Cardiac fibroblast (primary cell): ENCODE measurements at regions not wholly inside any gene's neighbourhood (a gene's known extent, or its start where the extent isn't known, plus 50 kb on each side); places are given as distances from the start of the nearest gene placed in this dataset.

Source experiments
- DNase-seq, 2 donors: peaks; one replicate each; pipeline versions ENCODE4 v3.0.0 to v3.0.0-alpha.2; 2010; ENCODE audit warnings: low read depth in 2 of 2
- H3K4me3 ChIP-seq, 2 donors: replicated peaks in 1 of 2; 1 replicate in 1 of 2; 2 replicates in 1 of 2; pipeline ENCODE4 v1.5.1; 2011; ENCODE audit warnings: low read depth in 2 of 2, low read length in 2 of 2, mild to moderate bottlenecking in 2 of 2, moderate library complexity in 1 of 2
- TF ChIP-seq, protein P1 (sequence below): IDR thresholded peaks from one replicate; pipeline ENCODE4 v1.5.1; 2011; ENCODE audit warnings: low read depth, mild to moderate bottlenecking, low read length, inconsistent platforms

DNA sequence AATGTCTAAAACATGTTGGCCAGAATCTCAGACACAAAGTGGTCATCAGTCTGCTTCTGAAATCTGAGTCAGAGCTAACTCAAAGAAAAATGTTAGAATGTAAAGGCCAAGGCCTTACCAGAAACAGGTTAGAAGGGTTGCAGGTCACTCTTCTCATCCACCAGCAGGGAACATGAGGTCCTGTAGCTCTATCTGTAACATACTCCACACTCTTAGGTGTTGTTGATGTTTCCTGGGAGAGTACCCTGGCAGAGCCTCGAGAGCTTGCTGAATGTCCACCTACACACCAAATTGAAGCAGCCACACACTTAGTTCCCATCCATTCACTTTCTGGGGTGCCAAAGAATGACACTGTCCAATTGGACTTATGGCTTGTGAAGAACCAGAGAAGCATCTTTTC is 76.6 kb upstream of the INPP4B start:
- no peak for DNase-seq
- H3K4me3 ChIP-seq, result no peak overlapping the region
- TF ChIP-seq, protein P1, sequence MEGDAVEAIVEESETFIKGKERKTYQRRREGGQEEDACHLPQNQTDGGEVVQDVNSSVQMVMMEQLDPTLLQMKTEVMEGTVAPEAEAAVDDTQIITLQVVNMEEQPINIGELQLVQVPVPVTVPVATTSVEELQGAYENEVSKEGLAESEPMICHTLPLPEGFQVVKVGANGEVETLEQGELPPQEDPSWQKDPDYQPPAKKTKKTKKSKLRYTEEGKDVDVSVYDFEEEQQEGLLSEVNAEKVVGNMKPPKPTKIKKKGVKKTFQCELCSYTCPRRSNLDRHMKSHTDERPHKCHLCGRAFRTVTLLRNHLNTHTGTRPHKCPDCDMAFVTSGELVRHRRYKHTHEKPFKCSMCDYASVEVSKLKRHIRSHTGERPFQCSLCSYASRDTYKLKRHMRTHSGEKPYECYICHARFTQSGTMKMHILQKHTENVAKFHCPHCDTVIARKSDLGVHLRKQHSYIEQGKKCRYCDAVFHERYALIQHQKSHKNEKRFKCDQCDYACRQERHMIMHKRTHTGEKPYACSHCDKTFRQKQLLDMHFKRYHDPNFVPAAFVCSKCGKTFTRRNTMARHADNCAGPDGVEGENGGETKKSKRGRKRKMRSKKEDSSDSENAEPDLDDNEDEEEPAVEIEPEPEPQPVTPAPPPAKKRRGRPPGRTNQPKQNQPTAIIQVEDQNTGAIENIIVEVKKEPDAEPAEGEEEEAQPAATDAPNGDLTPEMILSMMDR, result no peak

DNA sequence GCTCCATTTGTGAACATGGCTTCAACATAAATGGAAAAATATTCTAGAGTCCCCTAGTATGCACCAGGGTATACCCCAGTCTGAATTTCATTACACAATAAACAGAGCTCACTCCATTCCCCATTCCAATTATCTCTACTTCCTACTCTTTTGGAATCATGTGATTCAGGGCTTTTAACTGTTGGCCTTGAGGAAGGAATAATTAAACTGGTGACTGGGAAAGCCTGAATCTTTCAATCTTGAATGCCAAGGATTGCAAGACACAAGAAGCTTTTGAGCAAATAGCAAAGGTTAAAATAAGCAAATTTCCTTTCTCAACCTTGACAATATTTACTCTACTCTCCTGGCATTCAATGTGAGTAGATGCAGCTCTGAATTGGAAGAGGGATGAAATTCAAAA is 77.5 kb upstream of the INPP4B start:
- TF ChIP-seq, protein P1, result no peak
- no peak for DNase-seq
- no peak overlapping the region for H3K4me3 ChIP-seq

DNA sequence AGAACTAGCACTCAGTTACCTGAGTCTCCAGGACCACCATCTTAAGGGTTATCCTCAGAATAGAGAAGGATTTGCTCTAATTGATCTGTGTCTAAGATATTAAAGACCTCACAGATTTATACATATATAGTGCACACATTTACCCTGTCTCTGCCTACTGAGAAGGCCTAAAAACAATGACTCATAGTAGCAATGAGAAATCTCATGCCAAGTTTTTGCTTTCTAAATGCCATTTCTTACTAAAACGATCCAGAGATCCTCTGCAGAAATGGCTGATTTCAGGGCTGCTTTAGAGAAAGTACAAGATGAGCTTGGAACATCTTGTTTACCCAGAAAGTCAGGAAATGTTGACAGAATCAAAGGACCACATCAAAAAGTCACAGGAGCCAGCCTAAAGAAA is 79.1 kb upstream of the INPP4B start:
- TF ChIP-seq, protein P1, result no peak
- peak in 1 of 2 donors; percentile 3 for DNase-seq
- H3K4me3 ChIP-seq, result no peak overlapping the region

DNA sequence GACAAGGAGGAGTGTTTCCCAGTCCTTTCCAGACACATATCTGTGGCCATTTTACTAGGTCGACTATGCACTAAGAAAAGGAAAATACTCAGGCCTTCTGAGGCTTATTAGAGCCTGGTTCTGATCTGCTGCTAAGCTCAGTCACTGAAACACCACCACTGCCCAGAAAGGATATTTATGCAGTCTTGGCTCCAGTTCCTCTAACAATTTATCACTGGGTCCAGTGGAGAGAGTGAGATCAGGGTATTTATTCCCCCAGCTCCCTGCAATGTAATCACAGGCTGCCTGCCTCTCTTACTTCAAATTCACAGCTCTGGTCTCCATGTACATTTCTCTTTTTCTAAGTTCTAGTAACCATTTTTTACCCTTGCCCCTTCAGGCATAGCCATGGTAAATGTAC is 81.6 kb upstream of the INPP4B start:
- H3K4me3 ChIP-seq, result no peak overlapping the region
- DNase-seq, result no peak
- TF ChIP-seq, protein P1, result no peak

DNA sequence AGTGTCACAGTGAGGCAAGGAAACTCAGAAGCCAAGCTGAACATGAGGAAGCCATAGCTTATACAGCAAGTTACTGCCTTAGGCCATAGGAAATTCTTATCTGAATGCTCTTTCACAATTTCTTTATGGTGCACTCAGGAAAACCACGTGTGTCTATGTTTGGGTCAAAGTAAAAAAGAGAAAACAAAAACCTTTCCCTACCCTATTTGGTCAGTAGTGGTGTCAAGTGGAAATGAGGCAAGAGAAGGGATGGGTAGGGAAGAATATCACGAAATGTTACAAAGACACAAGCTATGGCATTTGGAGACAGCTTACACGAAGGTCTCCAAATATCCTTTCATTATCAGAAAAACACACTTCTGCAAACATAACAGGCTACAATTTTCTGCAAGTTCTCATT is 83.4 kb upstream of the INPP4B start:
- TF ChIP-seq, protein P1, result no peak
- H3K4me3 ChIP-seq, result no peak overlapping the region
- DNase-seq, result no peak

DNA sequence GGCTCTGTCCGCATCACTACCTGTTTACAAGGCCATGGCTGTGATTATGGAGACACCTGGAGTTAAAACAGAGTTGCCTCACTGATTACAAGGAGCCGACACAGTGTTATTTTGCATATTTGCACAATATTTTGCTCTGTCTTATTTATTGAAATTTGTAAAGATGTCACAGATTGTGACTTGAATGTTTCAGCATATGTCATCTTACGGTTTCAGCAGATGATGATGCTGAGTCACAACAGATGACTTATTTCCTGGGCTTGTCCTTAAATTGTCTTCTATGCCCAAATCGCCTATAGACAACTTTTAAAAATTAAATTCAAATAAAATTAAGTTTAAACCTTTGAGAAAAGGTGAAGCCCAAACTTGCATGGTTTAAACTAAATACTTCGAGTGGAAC is 87.1 kb upstream of the INPP4B start:
- peak in 1 of 2 donors; percentile 5 for DNase-seq
- TF ChIP-seq, protein P1, result no peak
- no peak overlapping the region for H3K4me3 ChIP-seq
